Caco-2 (cell line): ENCODE measurements at regions not wholly inside any gene's neighbourhood (a gene's known extent, or its start where the extent isn't known, plus 50 kb on each side); places are given as distances from the start of the nearest gene placed in this dataset.

Source experiments
- BruUV-seq: library from RNA; stranded (reverse); fragments of 400-500 nt; replicated peaks from 2 replicates; lab custom pipeline; 2021; lab: Mats Ljungman, UMichigan
- CTCF ChIA-PET: fragments of 300-600 bp; sonication (Branson Sonifier 250); formaldehyde crosslinking; loops from one replicate; lab custom pipeline; 2022; ENCODE audit warnings: antibody characterized with exemption; lab: Charles Lee
- POLR2A ChIA-PET: fragments of 300-600 bp; sonication (Branson Sonifier 250); formaldehyde crosslinking; loops from one replicate; lab custom pipeline; 2022; ENCODE audit warnings: antibody characterized with exemption; lab: Charles Lee
- DNase-seq, 2 experiments: peaks; one replicate each; pipeline versions ENCODE4 v3.0.0 to v3.0.0-alpha.2; 2020 to 2022
- H3K27me3 ChIP-seq: replicated peaks from 2 replicates; pipeline ENCODE4 v1.6.0; 2011; ENCODE audit warnings: low read length; ENCODE audit not compliant: control insufficient read depth, insufficient read depth
- H3K36me3 ChIP-seq: 2 replicates; pipeline ENCODE4 v1.5.1; 2011; ENCODE audit warnings: low read length; ENCODE audit not compliant: control insufficient read depth, insufficient read depth
- H3K4me1 ChIP-seq: fragments of 250-450 bp; sonication (Bioruptor Pico); 2 replicates; pipeline ENCODE4 v1.5.1; 2020; ENCODE audit warnings: mild to moderate bottlenecking
- H3K4me3 ChIP-seq: 2 replicates; pipeline ENCODE4 v1.5.1; 2011; ENCODE audit warnings: low read depth, mild to moderate bottlenecking, control low read depth, low read length
- H3K9me3 ChIP-seq: fragments of 250-450 bp; sonication (Bioruptor Pico); 2 replicates; pipeline ENCODE4 v1.5.1; 2020; ENCODE audit warnings: mild to moderate bottlenecking, moderate library complexity
- H3K27ac Mint-ChIP-seq: one replicate; pipeline ENCODE4 v1.8.0; 2022; ENCODE audit warnings: mixed read lengths; ENCODE audit not compliant: unreplicated experiment
- H3K27me3 Mint-ChIP-seq: one replicate; pipeline ENCODE4 v1.8.0; 2022; ENCODE audit warnings: mixed read lengths; ENCODE audit not compliant: insufficient read depth, unreplicated experiment
- H3K36me3 Mint-ChIP-seq: one replicate; pipeline ENCODE4 v1.8.0; 2022; ENCODE audit warnings: mild to moderate bottlenecking, mixed read lengths; ENCODE audit not compliant: insufficient read depth, unreplicated experiment
- H3K4me1 Mint-ChIP-seq: one replicate; pipeline ENCODE4 v1.8.0; 2022; ENCODE audit warnings: low read depth, mixed read lengths; ENCODE audit not compliant: unreplicated experiment
- H3K4me3 Mint-ChIP-seq: one replicate; pipeline ENCODE4 v1.8.0; 2022; ENCODE audit warnings: mild to moderate bottlenecking, moderate library complexity, mixed read lengths; ENCODE audit not compliant: unreplicated experiment
- H3K9me3 Mint-ChIP-seq: one replicate; pipeline ENCODE4 v1.8.0; 2022; ENCODE audit warnings: mixed read lengths; ENCODE audit not compliant: unreplicated experiment
- intact Hi-C: fragments of 100-400 bp; cut with micrococcal nuclease; formaldehyde crosslinking; loops from one replicate; pipeline ENCODE4 v1.10.0; 2022; ENCODE audit not compliant: unreplicated experiment
- TF ChIP-seq, protein P1 (sequence below), 2 experiments: fragments of 200-600 bp in 1 of 2; IDR thresholded peaks; 1 replicate in 1 of 2; 2 replicates in 1 of 2; pipeline versions ENCODE4 v1.5.1 to v1.8.0; 2011 to 2022; ENCODE audit warnings: antibody characterized with exemption in 1 of 2, control low read depth in 1 of 2, inconsistent platforms in 1 of 2, low read depth in 1 of 2, low read length in 1 of 2, mild to moderate bottlenecking in 1 of 2, moderate library complexity in 1 of 2; ENCODE audit not compliant: insufficient read depth in 1 of 2, severe bottlenecking in 1 of 2, unreplicated experiment in 1 of 2

DNA sequence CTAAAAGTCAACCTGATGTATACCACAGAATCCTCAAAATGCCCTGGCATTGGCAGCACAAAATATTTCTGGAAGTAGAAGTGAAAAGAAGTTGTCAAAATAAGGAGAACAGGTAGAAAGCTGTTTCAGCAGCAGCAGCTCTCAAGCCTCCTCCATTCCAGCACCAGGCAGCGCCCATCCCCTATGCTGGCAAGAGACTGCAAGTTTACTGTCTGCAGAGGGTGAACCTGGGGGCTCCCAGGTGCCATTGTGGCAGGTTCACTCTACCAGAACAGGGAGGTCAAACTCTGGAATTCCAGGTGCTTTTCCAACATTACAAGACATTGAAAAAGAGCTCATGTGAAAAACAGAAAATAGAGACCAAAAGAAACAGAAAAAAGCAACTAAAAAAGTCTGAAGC lies 128.8 kb upstream of the CTTNBP2NL start:
- intact Hi-C loops: no loop called here
- H3K9me3 Mint-ChIP-seq: no peaks in the 10 kb centered on the region
- H3K27me3 Mint-ChIP-seq: peaks cover 3% of the 10 kb centered on the region
- no peak overlapping the region for H3K4me3 Mint-ChIP-seq
- Histone ChIP-seq H3K9me3 (no peaks in the 10 kb centered on the region), H3K4me1 (no peaks in the 10 kb centered on the region), H3K36me3 (no peaks in the 10 kb centered on the region), H3K27me3 (no peaks in the 10 kb centered on the region), H3K4me3 (no peak overlapping the region)
- no peak overlapping the region for H3K27ac Mint-ChIP-seq
- H3K36me3 Mint-ChIP-seq: no peaks in the 10 kb centered on the region
- DNase-seq: no peak
- H3K4me1 Mint-ChIP-seq: no peaks in the 10 kb centered on the region
- TF ChIP-seq, protein P1, sequence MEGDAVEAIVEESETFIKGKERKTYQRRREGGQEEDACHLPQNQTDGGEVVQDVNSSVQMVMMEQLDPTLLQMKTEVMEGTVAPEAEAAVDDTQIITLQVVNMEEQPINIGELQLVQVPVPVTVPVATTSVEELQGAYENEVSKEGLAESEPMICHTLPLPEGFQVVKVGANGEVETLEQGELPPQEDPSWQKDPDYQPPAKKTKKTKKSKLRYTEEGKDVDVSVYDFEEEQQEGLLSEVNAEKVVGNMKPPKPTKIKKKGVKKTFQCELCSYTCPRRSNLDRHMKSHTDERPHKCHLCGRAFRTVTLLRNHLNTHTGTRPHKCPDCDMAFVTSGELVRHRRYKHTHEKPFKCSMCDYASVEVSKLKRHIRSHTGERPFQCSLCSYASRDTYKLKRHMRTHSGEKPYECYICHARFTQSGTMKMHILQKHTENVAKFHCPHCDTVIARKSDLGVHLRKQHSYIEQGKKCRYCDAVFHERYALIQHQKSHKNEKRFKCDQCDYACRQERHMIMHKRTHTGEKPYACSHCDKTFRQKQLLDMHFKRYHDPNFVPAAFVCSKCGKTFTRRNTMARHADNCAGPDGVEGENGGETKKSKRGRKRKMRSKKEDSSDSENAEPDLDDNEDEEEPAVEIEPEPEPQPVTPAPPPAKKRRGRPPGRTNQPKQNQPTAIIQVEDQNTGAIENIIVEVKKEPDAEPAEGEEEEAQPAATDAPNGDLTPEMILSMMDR (IDR thresholded peaks at IDR 0.05; ENCODE audit: insufficient read depth in 1 of 2, low read depth in 1 of 2, low read length in 1 of 2, severe bottlenecking in 1 of 2, unreplicated experiment in 1 of 2): no peak
- no TSS peak for BruUV-seq
- ChIA-PET POLR2A (no interaction called here), CTCF (no interaction called here)

GRCh38 chr1:112267929-112268328 lies 128.1 kb upstream of the CTTNBP2NL start:
- H3K4me3 Mint-ChIP-seq: no peak overlapping the region
- no peaks in the 10 kb centered on the region for H3K4me1 ChIP-seq
- H3K4me1 Mint-ChIP-seq: no peaks in the 10 kb centered on the region
- ChIA-PET CTCF (no interaction called here), POLR2A (no interaction called here)
- H3K27me3 ChIP-seq: no peaks in the 10 kb centered on the region
- peaks cover 3% of the 10 kb centered on the region for H3K27me3 Mint-ChIP-seq
- TF ChIP-seq, protein P1 (IDR thresholded peaks at IDR 0.05; ENCODE audit: insufficient read depth in 1 of 2, low read depth in 1 of 2, low read length in 1 of 2, severe bottlenecking in 1 of 2, unreplicated experiment in 1 of 2): no peak
- no peaks in the 10 kb centered on the region for H3K36me3 Mint-ChIP-seq
- DNase-seq: no peak
- intact Hi-C loops: no loop called here
- no peak overlapping the region for H3K4me3 ChIP-seq
- H3K9me3 Mint-ChIP-seq: no peaks in the 10 kb centered on the region
- no peaks in the 10 kb centered on the region for H3K9me3 ChIP-seq
- BruUV-seq: no TSS peak
- no peaks in the 10 kb centered on the region for H3K36me3 ChIP-seq
- no peak overlapping the region for H3K27ac Mint-ChIP-seq

DNA sequence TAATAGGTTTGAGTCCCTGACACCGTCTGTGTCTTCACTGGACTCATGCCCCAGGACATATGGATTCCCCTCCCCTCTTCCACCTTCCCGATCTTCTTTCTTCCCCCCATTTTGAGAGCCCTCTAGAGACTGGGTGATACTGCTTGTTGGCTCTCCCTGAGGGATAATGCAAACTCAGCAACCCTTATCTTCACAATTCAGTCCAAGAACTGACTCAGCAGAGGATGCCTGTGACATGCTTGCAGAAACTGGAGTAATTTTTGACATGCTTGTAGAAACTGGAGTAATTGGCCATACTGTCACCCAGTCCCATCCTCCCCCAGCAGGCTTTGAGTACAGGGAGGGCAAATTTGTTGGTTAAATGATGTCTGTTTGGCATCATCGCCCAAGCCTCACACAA lies 127.6 kb upstream of the CTTNBP2NL start:
- no peaks in the 10 kb centered on the region for H3K9me3 ChIP-seq
- CTCF ChIA-PET: no interaction called here
- no peaks in the 10 kb centered on the region for H3K4me1 ChIP-seq
- H3K27ac Mint-ChIP-seq: no peak overlapping the region
- BruUV-seq: no TSS peak
- H3K4me3 ChIP-seq: no peak overlapping the region
- H3K9me3 Mint-ChIP-seq: no peaks in the 10 kb centered on the region
- no peaks in the 10 kb centered on the region for H3K4me1 Mint-ChIP-seq
- POLR2A ChIA-PET: no interaction called here
- H3K36me3 ChIP-seq: no peaks in the 10 kb centered on the region
- peaks cover 3% of the 10 kb centered on the region for H3K27me3 Mint-ChIP-seq
- no peaks in the 10 kb centered on the region for H3K36me3 Mint-ChIP-seq
- DNase-seq: no peak
- H3K4me3 Mint-ChIP-seq: no peak overlapping the region
- intact Hi-C loops: no loop called here
- TF ChIP-seq, protein P1 (IDR thresholded peaks at IDR 0.05; ENCODE audit: insufficient read depth in 1 of 2, low read depth in 1 of 2, low read length in 1 of 2, severe bottlenecking in 1 of 2, unreplicated experiment in 1 of 2): no peak
- no peaks in the 10 kb centered on the region for H3K27me3 ChIP-seq
